Brain microvascular endothelial cell (primary cell): ENCODE measurements at regions not wholly inside any gene's neighbourhood (a gene's known extent, or its start where the extent isn't known, plus 50 kb on each side); places are given as distances from the start of the nearest gene placed in this dataset.
A peak's percentile ranks its signal among the peaks of the same experiment; 100 is the strongest.

ENCODE experiments used
- DNase-seq: peaks from one replicate; pipeline ENCODE4 v3.0.0-alpha.2; 2020
- H3K27ac ChIP-seq: fragments of 250-450 bp; sonication (Bioruptor Pico); 2 replicates; pipeline ENCODE4 v1.5.1; 2020; ENCODE audit warnings: mild to moderate bottlenecking, moderate library complexity
- H3K27me3 ChIP-seq: fragments of 250-450 bp; sonication (Bioruptor Pico); replicated peaks from 2 replicates; pipeline ENCODE4 v1.5.1; 2020; ENCODE audit warnings: mild to moderate bottlenecking
- H3K36me3 ChIP-seq: fragments of 250-450 bp; sonication (Bioruptor Pico); replicated peaks from 2 replicates; pipeline ENCODE4 v1.5.1; 2020; ENCODE audit warnings: mild to moderate bottlenecking
- H3K4me3 ChIP-seq: 2 replicates; pipeline ENCODE4 v1.5.1; 2011; ENCODE audit warnings: low read depth, mild to moderate bottlenecking, control low read depth, low read length, moderate library complexity
- CTCF ChIP-seq: IDR thresholded peaks from 2 replicates; pipeline ENCODE4 v1.5.1; 2011; ENCODE audit warnings: low read depth, mild to moderate bottlenecking, moderate library complexity, low read length, control low read depth, inconsistent platforms; ENCODE audit errors: missing control alignments
- in situ Hi-C: cut with HindIII; loops from 2 replicates; pipeline ENCODE4 v1.10.0; 2017; ENCODE audit warnings: low sequenced_read_pairs, low pct_ligation_motif_present

DNA sequence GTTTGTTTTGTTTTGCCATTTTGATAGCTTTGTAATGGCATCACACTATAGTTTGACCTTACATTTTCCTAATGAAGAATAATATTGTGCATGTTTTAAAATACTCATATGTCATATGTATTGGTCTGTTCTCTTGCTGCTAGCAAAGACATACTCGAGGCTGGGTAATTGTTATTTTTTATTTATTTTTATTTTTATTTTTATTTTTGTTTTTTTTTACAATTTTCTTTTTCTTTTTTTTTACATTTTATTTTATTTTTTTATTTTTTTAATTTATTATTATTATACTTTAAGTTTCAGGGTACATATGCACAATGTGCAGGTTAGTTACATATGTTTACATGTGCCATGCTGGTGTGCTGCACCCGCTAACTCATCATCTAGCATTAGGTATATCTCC is 104.6 kb upstream of the GRID2 start:
- H3K27ac ChIP-seq: peak overlapping the region; percentile 30
- no peak for DNase-seq
- H3K4me3 ChIP-seq: no peak overlapping the region
- no peak for TF ChIP-seq CTCF
- H3K36me3 ChIP-seq: no peaks in the 10 kb centered on the region
- in situ Hi-C loops: no loop called here
- H3K27me3 ChIP-seq: no peaks in the 10 kb centered on the region

- no peak for TF ChIP-seq CTCF
- in situ Hi-C loops: no loop called here
- DNase-seq: no peak
These were observed 92.9 kb upstream of the GRID2 start for GRCh38 chr4:92210906-92211305.

GRCh38 chr4:92215476-92215875 is 88.3 kb upstream of the GRID2 start:
- DNase-seq: no peak
- Histone ChIP-seq H3K27ac (no peak overlapping the region), H3K4me3 (no peak overlapping the region), H3K36me3 (no peaks in the 10 kb centered on the region), H3K27me3 (no peaks in the 10 kb centered on the region)
- TF ChIP-seq CTCF: no peak
- in situ Hi-C loops: no loop called here

More at GRCh38 chr4:92210906-92211305, 92.9 kb upstream of the GRID2 start:
- H3K27ac ChIP-seq: no peak overlapping the region
- H3K27me3 ChIP-seq: no peaks in the 10 kb centered on the region
- no peaks in the 10 kb centered on the region for H3K36me3 ChIP-seq
- H3K4me3 ChIP-seq: no peak overlapping the region

DNA sequence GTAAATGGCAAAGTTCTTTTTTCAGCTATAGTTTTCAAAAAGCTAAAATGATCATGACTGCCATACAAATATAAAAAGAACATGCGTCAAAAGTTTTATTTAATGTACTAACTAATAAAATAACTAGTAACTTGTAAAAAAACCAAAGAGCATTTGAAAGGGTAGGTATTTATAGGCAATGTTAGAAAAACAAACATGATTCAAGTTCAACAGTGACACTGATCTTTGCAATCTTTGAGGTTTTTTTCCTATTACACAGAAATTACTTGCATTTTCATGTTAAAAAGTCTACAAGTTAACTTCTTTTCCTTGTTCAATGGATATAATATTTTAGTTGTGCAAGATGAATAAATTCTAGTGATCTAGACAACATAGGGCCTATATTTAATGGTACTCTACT is 72.3 kb upstream of the GRID2 start:
- no peak for TF ChIP-seq CTCF
- no peak for DNase-seq
- in situ Hi-C loops: no loop called here
- H3K27ac ChIP-seq: no peak overlapping the region
- H3K36me3 ChIP-seq: no peaks in the 10 kb centered on the region
- H3K4me3 ChIP-seq: no peak overlapping the region
- H3K27me3 ChIP-seq: no peaks in the 10 kb centered on the region

- TF ChIP-seq CTCF: no peak
- no peak for DNase-seq
- in situ Hi-C loops: no loop called here
- H3K36me3 ChIP-seq: no peaks in the 10 kb centered on the region
- H3K27ac ChIP-seq: no peak overlapping the region
- no peaks in the 10 kb centered on the region for H3K27me3 ChIP-seq
- no peak overlapping the region for H3K4me3 ChIP-seq
These were observed 71.2 kb upstream of the GRID2 start for GRCh38 chr4:92232566-92232965.

GRCh38 chr4:92234393-92235176 is 69.2 kb upstream of the GRID2 start:
- Histone ChIP-seq H3K27me3 (no peaks in the 10 kb centered on the region), H3K36me3 (no peaks in the 10 kb centered on the region), H3K4me3 (peak overlapping the region; percentile 20), H3K27ac (peak overlapping the region; percentile 93)
- in situ Hi-C loops: no loop called here
- DNase-seq: peak; percentile 92
- no peak for TF ChIP-seq CTCF
